CD8-positive, alpha-beta memory T cell (primary cell): ENCODE measurements at regions not wholly inside any gene's neighbourhood (a gene's known extent, or its start where the extent isn't known, plus 50 kb on each side); places are given as distances from the start of the nearest gene placed in this dataset.

Experiments
- CTCF ChIA-PET: fragments of 350-600 bp; sonication (Branson Sonifier 250); formaldehyde crosslinking; loops from one replicate; lab custom pipeline; 2021; ENCODE audit warnings: antibody characterized with exemption; lab: Charles Lee
- POLR2A ChIA-PET: fragments of 350-600 bp; sonication (Branson Sonifier 250); formaldehyde crosslinking; loops from one replicate; lab custom pipeline; 2021; ENCODE audit warnings: antibody characterized with exemption; lab: Charles Lee
- DNase-seq, 5 donors: peaks; one replicate each; pipeline versions ENCODE4 v3.0.0 to v3.0.0-alpha.2; 2020 to 2022; ENCODE audit warnings: mixed read lengths in 1 of 5
- H3K27ac ChIP-seq: one replicate; pipeline ENCODE4 v1.7.0; 2013; ENCODE audit warnings: low read depth, mild to moderate bottlenecking, low read length, moderate library complexity
- H3K27me3 ChIP-seq: 2 replicates; pipeline ENCODE4 v1.7.0; 2013; ENCODE audit warnings: low read length, mild to moderate bottlenecking; ENCODE audit not compliant: insufficient read depth, poor library complexity, severe bottlenecking
- H3K36me3 ChIP-seq: 2 replicates; pipeline ENCODE4 v1.7.0; 2013; ENCODE audit warnings: mild to moderate bottlenecking, low read length, moderate library complexity; ENCODE audit not compliant: insufficient read depth
- H3K4me1 ChIP-seq: 2 replicates; pipeline ENCODE4 v1.7.0; 2013; ENCODE audit warnings: mild to moderate bottlenecking, low read length, moderate library complexity; ENCODE audit not compliant: insufficient read depth
- H3K4me3 ChIP-seq: 2 replicates; pipeline ENCODE4 v1.7.0; 2013; ENCODE audit warnings: mild to moderate bottlenecking, low read length
- H3K9me3 ChIP-seq: 2 replicates; pipeline ENCODE4 v1.7.0; 2013; ENCODE audit warnings: mild to moderate bottlenecking, low read length
- H3K27ac Mint-ChIP-seq, 8 donors: one replicate each; pipeline ENCODE4 v1.8.0; 2020 to 2021; ENCODE audit warnings: mixed read lengths in 8 of 8, mild to moderate bottlenecking in 6 of 8, inconsistent platforms in 3 of 8, moderate library complexity in 3 of 8
- H3K27me3 Mint-ChIP-seq, 2 donors: one replicate each; pipeline ENCODE4 v1.8.0; 2020 to 2021; ENCODE audit warnings: mixed read lengths in 2 of 2, mild to moderate bottlenecking in 1 of 2, moderate library complexity in 1 of 2
- H3K36me3 Mint-ChIP-seq, 3 donors: one replicate each; pipeline ENCODE4 v1.8.0; 2020 to 2021; ENCODE audit warnings: mixed read lengths in 3 of 3, inconsistent platforms in 1 of 3, mild to moderate bottlenecking in 1 of 3
- H3K4me1 Mint-ChIP-seq, 3 donors: one replicate each; pipeline ENCODE4 v1.8.0; 2020 to 2021; ENCODE audit warnings: mixed read lengths in 3 of 3, inconsistent platforms in 1 of 3, mild to moderate bottlenecking in 1 of 3
- H3K4me3 Mint-ChIP-seq, 7 donors: one replicate each; pipeline ENCODE4 v1.8.0; 2020 to 2021; ENCODE audit warnings: mixed read lengths in 7 of 7, mild to moderate bottlenecking in 6 of 7, moderate library complexity in 4 of 7, inconsistent platforms in 2 of 7
- H3K9me3 Mint-ChIP-seq, 5 donors: one replicate each; pipeline ENCODE4 v1.8.0; 2020 to 2022; ENCODE audit warnings: mixed read lengths in 5 of 5, mild to moderate bottlenecking in 3 of 5, moderate library complexity in 2 of 5, inconsistent platforms in 1 of 5

- no peak overlapping the region for H3K27ac ChIP-seq
- Mint-ChIP-seq H3K9me3 (peaks cover 0 to 23% (median 0%) of the 10 kb centered on the region in 5 donors), H3K4me1 (no peaks in the 10 kb centered on the region), H3K36me3 (no peaks in the 10 kb centered on the region), H3K27me3 (no peaks in the 10 kb centered on the region), H3K27ac (no peak overlapping the region), H3K4me3 (no peak overlapping the region)
- ChIA-PET CTCF (no interaction called here), POLR2A (no interaction called here)
- no peaks in the 10 kb centered on the region for H3K27me3 ChIP-seq
- H3K4me3 ChIP-seq: no peak overlapping the region
- no peak for DNase-seq
- no peaks in the 10 kb centered on the region for H3K36me3 ChIP-seq
- H3K9me3 ChIP-seq: no peaks in the 10 kb centered on the region
- no peaks in the 10 kb centered on the region for H3K4me1 ChIP-seq
Observed at GRCh38 chr4:162350331-162350730, 186.5 kb upstream of the FSTL5 start.

GRCh38 chr4:162349395-162349794, 185.6 kb upstream of the FSTL5 start:
- POLR2A ChIA-PET: no interaction called here
- no peak overlapping the region for H3K4me3 ChIP-seq
- no peaks in the 10 kb centered on the region for H3K36me3 Mint-ChIP-seq

GRCh38 chr4:162347842-162348213, 184.0 kb upstream of the FSTL5 start:
- Histone ChIP-seq H3K27ac (no peak overlapping the region), H3K4me1 (no peaks in the 10 kb centered on the region), H3K4me3 (no peak overlapping the region), H3K9me3 (no peaks in the 10 kb centered on the region), H3K27me3 (no peaks in the 10 kb centered on the region), H3K36me3 (no peaks in the 10 kb centered on the region)
- Mint-ChIP-seq H3K36me3 (no peaks in the 10 kb centered on the region), H3K4me3 (no peak overlapping the region), H3K9me3 (peaks cover 0 to 12% (median 4%) of the 10 kb centered on the region in 5 donors), H3K27me3 (no peaks in the 10 kb centered on the region), H3K27ac (no peak overlapping the region), H3K4me1 (no peaks in the 10 kb centered on the region)
- ChIA-PET CTCF (no interaction called here), POLR2A (no interaction called here)
- DNase-seq: no peak

More at GRCh38 chr4:162349395-162349794, 185.6 kb upstream of the FSTL5 start:
- Mint-ChIP-seq H3K27me3 (no peaks in the 10 kb centered on the region), H3K4me3 (no peak overlapping the region), H3K4me1 (no peaks in the 10 kb centered on the region), H3K27ac (no peak overlapping the region), H3K9me3 (peaks cover 0 to 17% (median 0%) of the 10 kb centered on the region in 5 donors)
- no peaks in the 10 kb centered on the region for H3K36me3 ChIP-seq
- CTCF ChIA-PET: no interaction called here
- H3K27ac ChIP-seq: no peak overlapping the region
- H3K4me1 ChIP-seq: no peaks in the 10 kb centered on the region
- no peaks in the 10 kb centered on the region for H3K27me3 ChIP-seq
- DNase-seq: no peak
- no peaks in the 10 kb centered on the region for H3K9me3 ChIP-seq

GRCh38 chr4:162347156-162347841, 183.5 kb upstream of the FSTL5 start:
- Histone ChIP-seq H3K36me3 (no peaks in the 10 kb centered on the region), H3K4me1 (no peaks in the 10 kb centered on the region), H3K27ac (no peak overlapping the region), H3K27me3 (no peaks in the 10 kb centered on the region), H3K9me3 (no peaks in the 10 kb centered on the region), H3K4me3 (no peak overlapping the region)
- H3K27ac Mint-ChIP-seq: no peak overlapping the region
- ChIA-PET CTCF (no interaction called here), POLR2A (no interaction called here)
- H3K36me3 Mint-ChIP-seq: no peaks in the 10 kb centered on the region
- H3K27me3 Mint-ChIP-seq: no peaks in the 10 kb centered on the region
- no peak for DNase-seq
- H3K4me1 Mint-ChIP-seq: no peaks in the 10 kb centered on the region
- peaks cover 0 to 12% (median 5%) of the 10 kb centered on the region in 5 donors for H3K9me3 Mint-ChIP-seq
- H3K4me3 Mint-ChIP-seq: no peak overlapping the region

- no peaks in the 10 kb centered on the region for H3K27me3 Mint-ChIP-seq
- H3K27ac ChIP-seq: no peak overlapping the region
- DNase-seq: no peak
- ChIA-PET POLR2A (no interaction called here), CTCF (no interaction called here)
- H3K4me1 Mint-ChIP-seq: no peaks in the 10 kb centered on the region
- H3K27me3 ChIP-seq: no peaks in the 10 kb centered on the region
- no peak overlapping the region for H3K27ac Mint-ChIP-seq
- no peaks in the 10 kb centered on the region for H3K4me1 ChIP-seq
- no peak overlapping the region for H3K4me3 ChIP-seq
- no peaks in the 10 kb centered on the region for H3K36me3 Mint-ChIP-seq
- H3K4me3 Mint-ChIP-seq: no peak overlapping the region
- H3K9me3 Mint-ChIP-seq: peaks cover 0 to 12% (median 5%) of the 10 kb centered on the region in 5 donors
- H3K36me3 ChIP-seq: no peaks in the 10 kb centered on the region
- no peaks in the 10 kb centered on the region for H3K9me3 ChIP-seq
Observed at GRCh38 chr4:162343967-162344366, 180.2 kb upstream of the FSTL5 start.

- no peaks in the 10 kb centered on the region for H3K9me3 ChIP-seq
- Mint-ChIP-seq H3K36me3 (no peaks in the 10 kb centered on the region), H3K4me1 (no peaks in the 10 kb centered on the region), H3K27ac (no peak overlapping the region), H3K27me3 (no peaks in the 10 kb centered on the region), H3K4me3 (no peak overlapping the region), H3K9me3 (peaks cover 0 to 11% (median 5%) of the 10 kb centered on the region in 5 donors)
- H3K27me3 ChIP-seq: no peaks in the 10 kb centered on the region
- no peak overlapping the region for H3K4me3 ChIP-seq
- H3K4me1 ChIP-seq: no peaks in the 10 kb centered on the region
- POLR2A ChIA-PET: no interaction called here
- DNase-seq: no peak
- no peaks in the 10 kb centered on the region for H3K36me3 ChIP-seq
- CTCF ChIA-PET: no interaction called here
- no peak overlapping the region for H3K27ac ChIP-seq
Observed at GRCh38 chr4:162341533-162341932, 177.7 kb upstream of the FSTL5 start.

- no peaks in the 10 kb centered on the region for H3K27me3 Mint-ChIP-seq
- no peak for DNase-seq
- no peaks in the 10 kb centered on the region for H3K9me3 ChIP-seq
- no peak overlapping the region for H3K27ac Mint-ChIP-seq
- H3K36me3 Mint-ChIP-seq: no peaks in the 10 kb centered on the region
- H3K4me3 Mint-ChIP-seq: no peak overlapping the region
- no peak overlapping the region for H3K27ac ChIP-seq
- no peaks in the 10 kb centered on the region for H3K36me3 ChIP-seq
- H3K4me3 ChIP-seq: no peak overlapping the region
- peaks cover 0 to 5% (median 0%) of the 10 kb centered on the region in 5 donors for H3K9me3 Mint-ChIP-seq
- no peaks in the 10 kb centered on the region for H3K4me1 Mint-ChIP-seq
- POLR2A ChIA-PET: no interaction called here
- CTCF ChIA-PET: no interaction called here
- H3K27me3 ChIP-seq: no peaks in the 10 kb centered on the region
- H3K4me1 ChIP-seq: no peaks in the 10 kb centered on the region
Observed at GRCh38 chr4:162323919-162324318, 160.1 kb upstream of the FSTL5 start.

GRCh38 chr4:162322054-162322453, 158.3 kb upstream of the FSTL5 start:
- H3K27me3 ChIP-seq: no peaks in the 10 kb centered on the region
- no peaks in the 10 kb centered on the region for H3K9me3 ChIP-seq
- no peak overlapping the region for H3K4me3 ChIP-seq
- Mint-ChIP-seq H3K4me3 (no peak overlapping the region), H3K4me1 (no peaks in the 10 kb centered on the region), H3K27me3 (no peaks in the 10 kb centered on the region), H3K9me3 (peaks cover 0 to 5% (median 4%) of the 10 kb centered on the region in 5 donors), H3K27ac (no peak overlapping the region), H3K36me3 (no peaks in the 10 kb centered on the region)
- H3K36me3 ChIP-seq: no peaks in the 10 kb centered on the region
- CTCF ChIA-PET: interaction anchor here (1.6 kb wide), 1 partner anchor 10 kb away, joined by 3 read pairs; no protein-coding TSS in a partner anchor
- H3K4me1 ChIP-seq: no peaks in the 10 kb centered on the region
- POLR2A ChIA-PET: no interaction called here
- H3K27ac ChIP-seq: no peak overlapping the region
- DNase-seq: no peak
